ENCODE measurements at regions not wholly inside any gene's neighbourhood (a gene's known extent, or its start where the extent isn't known, plus 50 kb on each side); places are given as distances from the start of the nearest gene placed in this dataset.

DNA sequence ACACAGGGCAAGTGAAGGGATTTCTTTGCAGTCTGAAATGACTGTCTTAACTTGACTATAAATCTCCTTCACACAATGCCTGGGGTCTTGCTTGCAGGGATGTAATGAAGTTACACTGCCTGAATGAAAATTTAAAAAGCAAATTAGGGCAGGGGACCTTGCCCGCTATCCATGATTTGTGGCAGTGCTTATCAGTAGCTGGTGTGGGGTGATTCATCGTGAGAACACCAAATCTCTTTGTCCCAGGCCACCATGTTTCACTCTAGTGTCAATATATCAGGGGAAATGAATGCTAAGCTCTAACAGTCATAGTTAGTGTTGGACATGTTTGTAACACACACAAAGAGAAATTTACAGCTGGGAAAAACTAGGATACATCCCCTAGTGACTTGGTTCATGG, 713.7 kb upstream of the EPHA7 start:
- TF ChIP-seq, protein P1, sequence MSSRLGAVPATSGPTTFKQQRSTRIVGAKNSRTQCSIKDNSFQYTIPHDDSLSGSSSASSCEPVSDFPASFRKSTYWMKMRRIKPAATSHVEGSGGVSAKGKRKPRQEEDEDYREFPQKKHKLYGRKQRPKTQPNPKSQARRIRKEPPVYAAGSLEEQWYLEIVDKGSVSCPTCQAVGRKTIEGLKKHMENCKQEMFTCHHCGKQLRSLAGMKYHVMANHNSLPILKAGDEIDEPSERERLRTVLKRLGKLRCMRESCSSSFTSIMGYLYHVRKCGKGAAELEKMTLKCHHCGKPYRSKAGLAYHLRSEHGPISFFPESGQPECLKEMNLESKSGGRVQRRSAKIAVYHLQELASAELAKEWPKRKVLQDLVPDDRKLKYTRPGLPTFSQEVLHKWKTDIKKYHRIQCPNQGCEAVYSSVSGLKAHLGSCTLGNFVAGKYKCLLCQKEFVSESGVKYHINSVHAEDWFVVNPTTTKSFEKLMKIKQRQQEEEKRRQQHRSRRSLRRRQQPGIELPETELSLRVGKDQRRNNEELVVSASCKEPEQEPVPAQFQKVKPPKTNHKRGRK (CRISPR knock-in tag; IDR thresholded peaks at IDR 0.05): no peak
- TF ChIP-seq SRSF4 (IDR thresholded peaks at IDR 0.05; ENCODE audit: low read depth, low read length, poor library complexity, severe bottlenecking) (no peak), JUNB (CRISPR knock-in tag; IDR thresholded peaks at IDR 0.05; ENCODE audit: borderline replicate concordance) (no peak), ZSCAN29 (CRISPR knock-in tag; conservative IDR thresholded peaks at IDR 0.05) (no peak), ZNF496 (CRISPR knock-in tag; IDR thresholded peaks at IDR 0.05; ENCODE audit: insufficient replicate concordance) (no peak), TBX3 (IDR thresholded peaks at IDR 0.05; ENCODE audit: borderline replicate concordance) (no peak)
- TF ChIP-seq, protein P2, sequence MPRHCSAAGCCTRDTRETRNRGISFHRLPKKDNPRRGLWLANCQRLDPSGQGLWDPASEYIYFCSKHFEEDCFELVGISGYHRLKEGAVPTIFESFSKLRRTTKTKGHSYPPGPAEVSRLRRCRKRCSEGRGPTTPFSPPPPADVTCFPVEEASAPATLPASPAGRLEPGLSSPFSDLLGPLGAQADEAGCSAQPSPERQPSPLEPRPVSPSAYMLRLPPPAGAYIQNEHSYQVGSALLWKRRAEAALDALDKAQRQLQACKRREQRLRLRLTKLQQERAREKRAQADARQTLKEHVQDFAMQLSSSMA (CRISPR knock-in tag; IDR thresholded peaks at IDR 0.05): no peak
- TF ChIP-seq, protein P3, sequence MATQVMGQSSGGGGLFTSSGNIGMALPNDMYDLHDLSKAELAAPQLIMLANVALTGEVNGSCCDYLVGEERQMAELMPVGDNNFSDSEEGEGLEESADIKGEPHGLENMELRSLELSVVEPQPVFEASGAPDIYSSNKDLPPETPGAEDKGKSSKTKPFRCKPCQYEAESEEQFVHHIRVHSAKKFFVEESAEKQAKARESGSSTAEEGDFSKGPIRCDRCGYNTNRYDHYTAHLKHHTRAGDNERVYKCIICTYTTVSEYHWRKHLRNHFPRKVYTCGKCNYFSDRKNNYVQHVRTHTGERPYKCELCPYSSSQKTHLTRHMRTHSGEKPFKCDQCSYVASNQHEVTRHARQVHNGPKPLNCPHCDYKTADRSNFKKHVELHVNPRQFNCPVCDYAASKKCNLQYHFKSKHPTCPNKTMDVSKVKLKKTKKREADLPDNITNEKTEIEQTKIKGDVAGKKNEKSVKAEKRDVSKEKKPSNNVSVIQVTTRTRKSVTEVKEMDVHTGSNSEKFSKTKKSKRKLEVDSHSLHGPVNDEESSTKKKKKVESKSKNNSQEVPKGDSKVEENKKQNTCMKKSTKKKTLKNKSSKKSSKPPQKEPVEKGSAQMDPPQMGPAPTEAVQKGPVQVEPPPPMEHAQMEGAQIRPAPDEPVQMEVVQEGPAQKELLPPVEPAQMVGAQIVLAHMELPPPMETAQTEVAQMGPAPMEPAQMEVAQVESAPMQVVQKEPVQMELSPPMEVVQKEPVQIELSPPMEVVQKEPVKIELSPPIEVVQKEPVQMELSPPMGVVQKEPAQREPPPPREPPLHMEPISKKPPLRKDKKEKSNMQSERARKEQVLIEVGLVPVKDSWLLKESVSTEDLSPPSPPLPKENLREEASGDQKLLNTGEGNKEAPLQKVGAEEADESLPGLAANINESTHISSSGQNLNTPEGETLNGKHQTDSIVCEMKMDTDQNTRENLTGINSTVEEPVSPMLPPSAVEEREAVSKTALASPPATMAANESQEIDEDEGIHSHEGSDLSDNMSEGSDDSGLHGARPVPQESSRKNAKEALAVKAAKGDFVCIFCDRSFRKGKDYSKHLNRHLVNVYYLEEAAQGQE (IDR thresholded peaks at IDR 0.05; ENCODE audit: borderline replicate concordance in 1 of 2, low read depth in 1 of 2, low read length in 2 of 2): no peak
- TF ChIP-seq, protein P4, sequence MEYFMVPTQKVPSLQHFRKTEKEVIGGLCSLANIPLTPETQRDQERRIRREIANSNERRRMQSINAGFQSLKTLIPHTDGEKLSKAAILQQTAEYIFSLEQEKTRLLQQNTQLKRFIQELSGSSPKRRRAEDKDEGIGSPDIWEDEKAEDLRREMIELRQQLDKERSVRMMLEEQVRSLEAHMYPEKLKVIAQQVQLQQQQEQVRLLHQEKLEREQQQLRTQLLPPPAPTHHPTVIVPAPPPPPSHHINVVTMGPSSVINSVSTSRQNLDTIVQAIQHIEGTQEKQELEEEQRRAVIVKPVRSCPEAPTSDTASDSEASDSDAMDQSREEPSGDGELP (IDR thresholded peaks at IDR 0.05; ENCODE audit: borderline replicate concordance, low read depth): no peak
- TF ChIP-seq, protein P5, sequence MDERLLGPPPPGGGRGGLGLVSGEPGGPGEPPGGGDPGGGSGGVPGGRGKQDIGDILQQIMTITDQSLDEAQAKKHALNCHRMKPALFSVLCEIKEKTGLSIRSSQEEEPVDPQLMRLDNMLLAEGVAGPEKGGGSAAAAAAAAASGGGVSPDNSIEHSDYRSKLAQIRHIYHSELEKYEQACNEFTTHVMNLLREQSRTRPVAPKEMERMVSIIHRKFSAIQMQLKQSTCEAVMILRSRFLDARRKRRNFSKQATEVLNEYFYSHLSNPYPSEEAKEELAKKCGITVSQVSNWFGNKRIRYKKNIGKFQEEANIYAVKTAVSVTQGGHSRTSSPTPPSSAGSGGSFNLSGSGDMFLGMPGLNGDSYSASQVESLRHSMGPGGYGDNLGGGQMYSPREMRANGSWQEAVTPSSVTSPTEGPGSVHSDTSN (CRISPR knock-in tag; IDR thresholded peaks at IDR 0.05): no peak
- TF ChIP-seq, protein P6, sequence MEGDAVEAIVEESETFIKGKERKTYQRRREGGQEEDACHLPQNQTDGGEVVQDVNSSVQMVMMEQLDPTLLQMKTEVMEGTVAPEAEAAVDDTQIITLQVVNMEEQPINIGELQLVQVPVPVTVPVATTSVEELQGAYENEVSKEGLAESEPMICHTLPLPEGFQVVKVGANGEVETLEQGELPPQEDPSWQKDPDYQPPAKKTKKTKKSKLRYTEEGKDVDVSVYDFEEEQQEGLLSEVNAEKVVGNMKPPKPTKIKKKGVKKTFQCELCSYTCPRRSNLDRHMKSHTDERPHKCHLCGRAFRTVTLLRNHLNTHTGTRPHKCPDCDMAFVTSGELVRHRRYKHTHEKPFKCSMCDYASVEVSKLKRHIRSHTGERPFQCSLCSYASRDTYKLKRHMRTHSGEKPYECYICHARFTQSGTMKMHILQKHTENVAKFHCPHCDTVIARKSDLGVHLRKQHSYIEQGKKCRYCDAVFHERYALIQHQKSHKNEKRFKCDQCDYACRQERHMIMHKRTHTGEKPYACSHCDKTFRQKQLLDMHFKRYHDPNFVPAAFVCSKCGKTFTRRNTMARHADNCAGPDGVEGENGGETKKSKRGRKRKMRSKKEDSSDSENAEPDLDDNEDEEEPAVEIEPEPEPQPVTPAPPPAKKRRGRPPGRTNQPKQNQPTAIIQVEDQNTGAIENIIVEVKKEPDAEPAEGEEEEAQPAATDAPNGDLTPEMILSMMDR (CRISPR knock-in tag; IDR thresholded peaks at IDR 0.05): no peak

Measured in HepG2 (cell line).